OCI-LY7 (cell line): ENCODE measurements at regions not wholly inside any gene's neighbourhood (a gene's known extent, or its start where the extent isn't known, plus 50 kb on each side); places are given as distances from the start of the nearest gene placed in this dataset.

Experiments
- BruUV-seq: library from RNA; stranded (reverse); fragments of 400-500 nt; replicated peaks from 2 replicates; lab custom pipeline; 2021; lab: Mats Ljungman, UMichigan
- CTCF ChIA-PET: fragments of 300-600 bp; sonication (Branson Sonifier 250); formaldehyde crosslinking; loops from one replicate; lab custom pipeline; 2022; ENCODE audit warnings: antibody characterized with exemption; ENCODE audit not compliant: unreplicated experiment; lab: Charles Lee
- POLR2A ChIA-PET: fragments of 300-600 bp; sonication (Branson Sonifier 250); formaldehyde crosslinking; loops from one replicate; lab custom pipeline; 2022; ENCODE audit warnings: antibody characterized with exemption; lab: Charles Lee
- DNase-seq: peaks from one replicate; pipeline ENCODE4 v3.0.0-alpha.2; 2015; ENCODE audit warnings: low spot score
- H2AFZ ChIP-seq: fragments of 200-600 bp; sonication (generic), shearing (Covaris generic); 2 replicates; pipeline ENCODE4 v1.6.1; 2014; ENCODE audit warnings: mild to moderate bottlenecking, antibody characterized with exemption, low read length, moderate library complexity
- H3K27ac ChIP-seq: fragments of 200-600 bp; sonication (generic); 2 replicates; pipeline ENCODE4 v1.5.1; 2014; ENCODE audit warnings: mixed run types, low read depth, mild to moderate bottlenecking, moderate library complexity, low read length, inconsistent platforms; ENCODE audit not compliant: poor library complexity, severe bottlenecking
- H3K36me3 ChIP-seq: fragments of 200-600 bp; sonication (generic); 2 replicates; pipeline ENCODE4 v1.6.1; 2014; ENCODE audit warnings: mild to moderate bottlenecking, antibody characterized with exemption, low read length, moderate library complexity, mixed read lengths; ENCODE audit not compliant: insufficient read depth
- H3K4me1 ChIP-seq: fragments of 200-600 bp; sonication (generic); 2 replicates; pipeline ENCODE4 v1.5.1; 2014; ENCODE audit warnings: mild to moderate bottlenecking, low read length; ENCODE audit not compliant: insufficient read depth, poor library complexity, severe bottlenecking
- H3K4me2 ChIP-seq: fragments of 200-600 bp; sonication (generic); 2 replicates; pipeline ENCODE4 v1.6.1; 2014; ENCODE audit warnings: mild to moderate bottlenecking, low read length
- H3K4me3 ChIP-seq: fragments of 200-600 bp; sonication (generic); 2 replicates; pipeline ENCODE4 v1.5.1; 2014; ENCODE audit warnings: mild to moderate bottlenecking, low read depth, low read length; ENCODE audit not compliant: poor library complexity, severe bottlenecking
- H3K79me2 ChIP-seq: fragments of 200-600 bp; sonication (generic); 2 replicates; pipeline ENCODE4 v1.6.1; 2016; ENCODE audit warnings: low read depth, mild to moderate bottlenecking, low read length, moderate library complexity, mixed read lengths; ENCODE audit not compliant: insufficient read depth
- H3K9me2 ChIP-seq: fragments of 200-600 bp; sonication (generic); 2 replicates; pipeline ENCODE4 v1.6.1; 2016; ENCODE audit warnings: mild to moderate bottlenecking, low read length, mixed read lengths; ENCODE audit not compliant: insufficient read depth
- H3K9me3 ChIP-seq: fragments of 200-600 bp; sonication (generic); 2 replicates; pipeline ENCODE4 v1.6.1; 2014; ENCODE audit warnings: mild to moderate bottlenecking, mixed run types, low read length, mixed read lengths
- H4K20me1 ChIP-seq: fragments of 200-600 bp; sonication (generic); 2 replicates; pipeline ENCODE4 v1.6.1; 2014; ENCODE audit warnings: mild to moderate bottlenecking, antibody characterized with exemption, low read length, moderate library complexity, mixed read lengths; ENCODE audit not compliant: insufficient read depth
- EZH2phosphoT487 ChIP-seq: fragments of 200-600 bp; sonication (generic); IDR thresholded peaks from 2 replicates; pipeline ENCODE4 v1.6.1; 2018; ENCODE audit warnings: low read depth, borderline replicate concordance, mild to moderate bottlenecking, mixed run types, antibody characterized with exemption, low read length, moderate library complexity, mixed read lengths
- intact Hi-C: fragments of 100-400 bp; cut with micrococcal nuclease; formaldehyde crosslinking; loops from one replicate; pipeline ENCODE4 v1.10.0; 2022; ENCODE audit not compliant: unreplicated experiment
- TF ChIP-seq, protein P1 (sequence below): fragments of 200-600 bp; sonication (generic); conservative IDR thresholded peaks from 2 replicates; pipeline ENCODE4 v1.5.1; 2014; ENCODE audit warnings: mild to moderate bottlenecking, antibody characterized with exemption, low read length, moderate library complexity, mixed read lengths

DNA sequence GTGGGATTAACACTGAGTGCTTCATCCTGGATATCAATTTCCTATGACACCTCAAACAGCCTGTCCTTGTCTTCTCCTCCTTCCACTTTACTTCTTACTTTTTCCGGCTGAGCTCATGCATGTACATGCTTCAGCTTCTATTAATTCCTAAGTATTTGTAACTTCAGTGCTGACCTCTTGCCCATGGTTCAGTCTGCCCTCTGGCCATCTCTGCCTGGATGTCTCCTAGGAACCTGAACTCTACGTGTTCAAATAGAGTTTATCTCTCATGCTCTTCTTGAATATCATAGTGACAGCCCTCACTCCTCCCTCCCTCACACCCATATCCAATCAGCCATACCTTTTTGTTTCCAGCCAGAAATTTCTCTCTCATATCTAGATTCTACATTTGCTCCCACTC, 141.6 kb downstream of the ATP23 start:
- no TSS peak for BruUV-seq
- Histone ChIP-seq H2AFZ (no peak overlapping the region), H3K4me2 (no peak overlapping the region), H3K27ac (no peak overlapping the region), H4K20me1 (no peaks in the 10 kb centered on the region), H3K36me3 (no peaks in the 10 kb centered on the region), H3K79me2 (no peaks in the 10 kb centered on the region), H3K9me2 (no peaks in the 10 kb centered on the region), H3K4me3 (no peak overlapping the region), H3K9me3 (no peaks in the 10 kb centered on the region), H3K4me1 (no peaks in the 10 kb centered on the region)
- CTCF ChIA-PET = no interaction called here
- no peak for DNase-seq
- intact Hi-C loops = no loop called here
- POLR2A ChIA-PET = interaction anchor here (0.7 kb wide), 1 partner anchor 226 kb away, joined by 3 read pairs; no protein-coding TSS in a partner anchor
- TF ChIP-seq EZH2phosphoT487 = no peak
- TF ChIP-seq, protein P1, sequence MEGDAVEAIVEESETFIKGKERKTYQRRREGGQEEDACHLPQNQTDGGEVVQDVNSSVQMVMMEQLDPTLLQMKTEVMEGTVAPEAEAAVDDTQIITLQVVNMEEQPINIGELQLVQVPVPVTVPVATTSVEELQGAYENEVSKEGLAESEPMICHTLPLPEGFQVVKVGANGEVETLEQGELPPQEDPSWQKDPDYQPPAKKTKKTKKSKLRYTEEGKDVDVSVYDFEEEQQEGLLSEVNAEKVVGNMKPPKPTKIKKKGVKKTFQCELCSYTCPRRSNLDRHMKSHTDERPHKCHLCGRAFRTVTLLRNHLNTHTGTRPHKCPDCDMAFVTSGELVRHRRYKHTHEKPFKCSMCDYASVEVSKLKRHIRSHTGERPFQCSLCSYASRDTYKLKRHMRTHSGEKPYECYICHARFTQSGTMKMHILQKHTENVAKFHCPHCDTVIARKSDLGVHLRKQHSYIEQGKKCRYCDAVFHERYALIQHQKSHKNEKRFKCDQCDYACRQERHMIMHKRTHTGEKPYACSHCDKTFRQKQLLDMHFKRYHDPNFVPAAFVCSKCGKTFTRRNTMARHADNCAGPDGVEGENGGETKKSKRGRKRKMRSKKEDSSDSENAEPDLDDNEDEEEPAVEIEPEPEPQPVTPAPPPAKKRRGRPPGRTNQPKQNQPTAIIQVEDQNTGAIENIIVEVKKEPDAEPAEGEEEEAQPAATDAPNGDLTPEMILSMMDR = no peak

DNA sequence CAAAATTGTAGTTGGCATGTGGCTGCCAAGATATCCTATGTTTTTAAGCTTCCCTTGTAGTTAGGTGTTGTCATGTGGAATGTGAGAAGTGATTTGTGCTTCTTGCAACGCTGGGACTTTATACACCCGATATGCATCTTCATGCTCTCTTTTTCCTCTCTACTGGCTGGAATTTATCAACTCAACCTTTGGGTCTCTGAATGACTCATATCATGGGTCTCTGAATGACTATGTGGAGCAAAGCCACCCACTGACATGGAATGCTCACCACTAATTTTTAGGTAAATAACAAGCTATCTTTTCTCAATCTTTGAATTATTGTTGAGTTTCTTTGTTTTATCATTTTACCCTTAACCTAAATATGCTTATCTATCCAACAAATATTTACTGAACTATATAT, 144.6 kb downstream of the ATP23 start:
- no peaks in the 10 kb centered on the region for H3K4me1 ChIP-seq

DNA sequence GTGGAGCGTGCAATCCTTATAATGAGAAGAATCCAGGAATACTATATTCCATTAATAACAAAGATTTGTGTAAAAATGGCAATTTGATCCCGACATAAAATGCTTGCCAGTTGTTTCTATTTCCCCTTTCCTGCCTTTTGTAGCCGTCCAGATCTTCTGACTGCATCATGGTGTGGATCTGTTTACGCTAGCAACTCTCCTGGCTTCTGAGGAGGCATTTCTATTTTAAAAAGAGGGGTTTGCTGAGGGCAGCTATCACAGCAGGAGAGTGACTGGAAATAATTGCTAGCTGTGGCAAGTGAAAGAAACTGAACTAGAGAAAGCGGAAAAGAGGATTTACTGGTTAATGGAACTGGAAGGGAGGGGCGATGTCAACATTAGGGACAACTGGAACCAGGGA, 145.6 kb downstream of the ATP23 start:
- ChIA-PET POLR2A (no interaction called here), CTCF (interaction anchor here (0.6 kb wide), 1 partner anchor 516 kb away, joined by 3 read pairs; no protein-coding TSS in a partner anchor)
- Histone ChIP-seq H3K9me2 (no peaks in the 10 kb centered on the region), H2AFZ (no peak overlapping the region), H3K36me3 (no peaks in the 10 kb centered on the region), H4K20me1 (no peaks in the 10 kb centered on the region), H3K4me1 (no peaks in the 10 kb centered on the region), H3K9me3 (no peaks in the 10 kb centered on the region), H3K4me3 (no peak overlapping the region), H3K27ac (no peak overlapping the region), H3K4me2 (no peak overlapping the region), H3K79me2 (no peaks in the 10 kb centered on the region)
- DNase-seq = no peak
- intact Hi-C loops = no loop called here
- TF ChIP-seq EZH2phosphoT487 = no peak
- TF ChIP-seq, protein P1 = no peak
- no TSS peak for BruUV-seq

More for the DNA sequence above, 144.6 kb downstream of the ATP23 start:
- no peak overlapping the region for H3K4me3 ChIP-seq
- DNase-seq = no peak
- CTCF ChIA-PET = no interaction called here
- H3K9me3 ChIP-seq = no peaks in the 10 kb centered on the region
- H3K9me2 ChIP-seq = no peaks in the 10 kb centered on the region
- no TSS peak for BruUV-seq
- intact Hi-C loops = no loop called here
- no peak overlapping the region for H3K27ac ChIP-seq
- H2AFZ ChIP-seq = no peak overlapping the region
- no peaks in the 10 kb centered on the region for H3K79me2 ChIP-seq
- H3K4me2 ChIP-seq = no peak overlapping the region
- no peaks in the 10 kb centered on the region for H4K20me1 ChIP-seq
- no peak for TF ChIP-seq EZH2phosphoT487
- TF ChIP-seq, protein P1 = no peak
- no peaks in the 10 kb centered on the region for H3K36me3 ChIP-seq
- POLR2A ChIA-PET = interaction anchor here (0.8 kb wide), 1 partner anchor 49 kb away, joined by 3 read pairs; no protein-coding TSS in a partner anchor
